ENCODE measurements at regions not wholly inside any gene's neighbourhood (a gene's known extent, or its start where the extent isn't known, plus 50 kb on each side); places are given as distances from the start of the nearest gene placed in this dataset.

GRCh38 chr3:193959861-193960260, 176.1 kb upstream of the HES1 start:
- no peak for TF ChIP-seq CTCF (IDR thresholded peaks at IDR 0.05; ENCODE audit: extremely low read depth, insufficient read depth, missing control alignments)
- in situ Hi-C loops (cut with MboI; ENCODE audit: low pct_unique_long_range_greater_than_20kb, low sequenced_read_pairs, unreplicated experiment): no loop called here
- DNase-seq (ENCODE audit: low spot score): no peak

- TF ChIP-seq CTCF (IDR thresholded peaks at IDR 0.05; ENCODE audit: extremely low read depth, insufficient read depth, missing control alignments): no peak
- in situ Hi-C loops (cut with MboI; ENCODE audit: low pct_unique_long_range_greater_than_20kb, low sequenced_read_pairs, unreplicated experiment): no loop called here
- no peak for DNase-seq (ENCODE audit: low spot score)
These were observed 175.3 kb upstream of the HES1 start for GRCh38 chr3:193960487-193961274.

- no peak for TF ChIP-seq CTCF (IDR thresholded peaks at IDR 0.05; ENCODE audit: extremely low read depth, insufficient read depth, missing control alignments)
- in situ Hi-C loops (cut with MboI; ENCODE audit: low pct_unique_long_range_greater_than_20kb, low sequenced_read_pairs, unreplicated experiment): no loop called here
- DNase-seq (ENCODE audit: low spot score): no peak
These were observed 172.8 kb upstream of the HES1 start for GRCh38 chr3:193962986-193963685.

- in situ Hi-C loops (cut with MboI; ENCODE audit: low pct_unique_long_range_greater_than_20kb, low sequenced_read_pairs, unreplicated experiment): no loop called here
- TF ChIP-seq CTCF (IDR thresholded peaks at IDR 0.05; ENCODE audit: extremely low read depth, insufficient read depth, missing control alignments): no peak
- peak; percentile 70 for DNase-seq (ENCODE audit: low spot score)
These were observed 172.0 kb upstream of the HES1 start for GRCh38 chr3:193963808-193964516.

DNA sequence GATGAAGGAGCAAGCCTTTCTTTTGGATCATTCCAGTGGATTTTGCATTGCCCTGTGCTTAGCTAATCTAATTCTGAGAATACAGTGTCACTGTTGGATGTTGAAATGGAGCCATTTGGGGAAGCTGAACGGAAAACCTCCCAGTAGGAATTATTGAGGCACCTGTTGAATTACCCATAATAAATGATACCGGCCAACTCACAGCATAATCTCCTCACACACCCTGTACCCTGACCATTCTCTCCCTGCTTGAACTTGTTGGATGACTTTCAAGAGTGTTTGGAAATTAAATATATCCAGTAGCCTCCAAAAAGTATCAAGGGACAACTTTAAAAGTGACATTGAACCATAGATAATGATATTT, 171.4 kb upstream of the HES1 start:
- no peak for TF ChIP-seq CTCF (IDR thresholded peaks at IDR 0.05; ENCODE audit: extremely low read depth, insufficient read depth, missing control alignments)
- in situ Hi-C loops (cut with MboI; ENCODE audit: low pct_unique_long_range_greater_than_20kb, low sequenced_read_pairs, unreplicated experiment): no loop called here
- DNase-seq (ENCODE audit: low spot score): no peak

GRCh38 chr3:193968380-193968974, 167.5 kb upstream of the HES1 start:
- no peak for TF ChIP-seq CTCF (IDR thresholded peaks at IDR 0.05; ENCODE audit: extremely low read depth, insufficient read depth, missing control alignments)

More at GRCh38 chr3:193968380-193968974, 167.5 kb upstream of the HES1 start:
- in situ Hi-C loops (cut with MboI; ENCODE audit: low pct_unique_long_range_greater_than_20kb, low sequenced_read_pairs, unreplicated experiment): no loop called here
- no peak for DNase-seq (ENCODE audit: low spot score)

Data from GM13977 (cell line).